ENCODE measurements at regions not wholly inside any gene's neighbourhood (a gene's known extent, or its start where the extent isn't known, plus 50 kb on each side); places are given as distances from the start of the nearest gene placed in this dataset.

DNA sequence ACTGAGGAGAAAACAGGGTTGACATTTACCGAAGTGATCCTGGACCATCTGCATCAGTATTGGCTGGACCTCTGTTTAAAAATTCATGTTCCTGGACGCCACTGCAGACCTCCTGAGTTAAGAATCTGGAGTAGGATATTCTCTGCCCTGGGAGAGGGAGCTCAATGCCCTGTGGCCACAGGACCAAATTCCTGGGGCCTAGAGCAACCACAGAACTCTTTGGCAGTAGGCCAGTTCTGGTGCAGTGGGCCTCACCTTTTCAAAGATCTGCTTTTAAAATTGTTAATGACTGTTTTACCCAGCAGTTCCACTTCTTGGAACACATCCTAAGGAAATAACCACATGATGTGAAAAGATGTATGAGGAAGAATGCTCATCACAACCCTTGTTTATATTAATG, 133.3 kb upstream of the ADPGK start:
- no peak overlapping the region for H3K4me2 ChIP-seq (ENCODE audit: low read length)
- no peaks in the 10 kb centered on the region for H3K79me1 ChIP-seq (ENCODE audit: low read length)
- H2BK120ac ChIP-seq (ENCODE audit: low read depth, low read length) = no peak overlapping the region
- H2BK5ac ChIP-seq (ENCODE audit: low read length) = no peak overlapping the region
- H3K27me3 ChIP-seq (ENCODE audit: insufficient read depth, low read length, poor library complexity) = no peaks in the 10 kb centered on the region
- no peak overlapping the region for H3K27ac ChIP-seq (ENCODE audit: low read depth, low read length)
- H3K4ac ChIP-seq (ENCODE audit: low read depth, low read length) = no peak overlapping the region
- H4K5ac ChIP-seq (ENCODE audit: low read length) = no peak overlapping the region
- no peak overlapping the region for H3K56ac ChIP-seq (ENCODE audit: low read length)
- H3K4me3 ChIP-seq (ENCODE audit: low read length) = no peak overlapping the region
- no peak overlapping the region for H4K8ac ChIP-seq (ENCODE audit: low read depth, low read length)
- no peaks in the 10 kb centered on the region for H3K79me2 ChIP-seq (ENCODE audit: control insufficient read depth, insufficient read depth, low read length)
- H3K18ac ChIP-seq (ENCODE audit: low read length) = no peak overlapping the region
- H3K4me1 ChIP-seq (ENCODE audit: control insufficient read depth, low read depth, low read length) = no peaks in the 10 kb centered on the region
- no CpG with 5 or more reads among the region's 2 CpGs for WGBS (ENCODE audit: extremely low coverage, insufficient coverage, low lambda C conversion rate)
- no peaks in the 10 kb centered on the region for H3K36me3 ChIP-seq (ENCODE audit: control insufficient read depth, insufficient read depth, low read length)
- no peak overlapping the region for H3K23ac ChIP-seq (ENCODE audit: low read length)
- H3K9ac ChIP-seq (ENCODE audit: low read length) = no peak overlapping the region
- H2AK5ac ChIP-seq (ENCODE audit: low read length) = no peak overlapping the region
- H2BK15ac ChIP-seq (replicated peaks; ENCODE audit: low read depth) = no peak overlapping the region
- no peak for DNase-seq

DNA sequence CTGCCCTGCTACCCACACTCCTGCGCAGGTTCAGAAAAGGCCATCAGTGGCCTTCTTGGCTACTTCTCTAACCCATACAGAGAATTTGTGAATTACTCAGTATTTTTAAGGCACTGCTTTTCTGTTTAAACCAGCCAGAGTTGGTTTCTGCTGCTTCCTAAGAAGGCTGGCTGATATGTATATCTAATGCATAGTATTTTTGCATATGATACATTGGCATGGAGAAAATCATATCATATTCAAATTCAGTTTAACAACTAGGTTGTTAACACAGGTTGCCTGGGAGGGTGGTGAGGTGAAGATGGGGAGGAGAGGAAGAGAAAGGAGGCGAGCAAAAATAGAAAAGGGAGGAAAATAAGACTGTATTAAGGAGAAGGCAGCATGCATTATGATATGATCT, 132.8 kb upstream of the ADPGK start:
- no peak overlapping the region for H3K23ac ChIP-seq (ENCODE audit: low read length)
- H4K5ac ChIP-seq (ENCODE audit: low read length) = no peak overlapping the region
- H3K4ac ChIP-seq (ENCODE audit: low read depth, low read length) = no peak overlapping the region
- H2BK15ac ChIP-seq (replicated peaks; ENCODE audit: low read depth) = no peak overlapping the region
- no peaks in the 10 kb centered on the region for H3K36me3 ChIP-seq (ENCODE audit: control insufficient read depth, insufficient read depth, low read length)
- WGBS (ENCODE audit: extremely low coverage, insufficient coverage, low lambda C conversion rate) = no CpG with 5 or more reads among the region's 2 CpGs
- H3K27ac ChIP-seq (ENCODE audit: low read depth, low read length) = no peak overlapping the region
- DNase-seq = no peak
- H3K9ac ChIP-seq (ENCODE audit: low read length) = no peak overlapping the region
- no peak overlapping the region for H4K8ac ChIP-seq (ENCODE audit: low read depth, low read length)
- no peak overlapping the region for H2AK5ac ChIP-seq (ENCODE audit: low read length)
- H3K4me1 ChIP-seq (ENCODE audit: control insufficient read depth, low read depth, low read length) = no peaks in the 10 kb centered on the region
- no peak overlapping the region for H3K56ac ChIP-seq (ENCODE audit: low read length)
- no peak overlapping the region for H3K18ac ChIP-seq (ENCODE audit: low read length)
- H3K4me3 ChIP-seq (ENCODE audit: low read length) = no peak overlapping the region
- no peaks in the 10 kb centered on the region for H3K79me1 ChIP-seq (ENCODE audit: low read length)
- no peaks in the 10 kb centered on the region for H3K27me3 ChIP-seq (ENCODE audit: insufficient read depth, low read length, poor library complexity)
- H2BK5ac ChIP-seq (ENCODE audit: low read length) = no peak overlapping the region
- no peaks in the 10 kb centered on the region for H3K79me2 ChIP-seq (ENCODE audit: control insufficient read depth, insufficient read depth, low read length)
- H3K4me2 ChIP-seq (ENCODE audit: low read length) = no peak overlapping the region
- no peak overlapping the region for H2BK120ac ChIP-seq (ENCODE audit: low read depth, low read length)

DNA sequence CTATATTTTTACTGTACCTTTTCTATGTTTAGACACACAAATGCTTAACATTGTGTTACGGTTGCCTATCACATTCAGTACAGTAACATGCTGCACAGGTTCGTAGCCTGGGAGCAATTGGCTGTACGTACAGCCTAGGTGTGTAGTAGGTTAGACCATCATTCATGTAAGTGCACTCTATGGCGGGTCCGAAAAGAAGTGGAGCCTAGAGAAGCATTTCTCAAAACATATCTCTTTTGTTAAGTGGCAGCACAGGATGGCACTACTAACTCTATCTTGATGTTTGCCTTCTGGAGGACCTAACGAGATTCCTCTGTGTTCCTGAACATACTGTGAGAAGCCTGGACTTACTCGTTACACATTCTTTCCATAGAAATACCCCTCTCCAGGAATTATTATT, 132.3 kb upstream of the ADPGK start:
- H3K9ac ChIP-seq (ENCODE audit: low read length) = no peak overlapping the region
- H4K8ac ChIP-seq (ENCODE audit: low read depth, low read length) = no peak overlapping the region
- H3K56ac ChIP-seq (ENCODE audit: low read length) = no peak overlapping the region
- no peaks in the 10 kb centered on the region for H3K79me2 ChIP-seq (ENCODE audit: control insufficient read depth, insufficient read depth, low read length)
- H3K4me2 ChIP-seq (ENCODE audit: low read length) = no peak overlapping the region
- DNase-seq = no peak
- no peak overlapping the region for H3K4me3 ChIP-seq (ENCODE audit: low read length)
- no peak overlapping the region for H2BK5ac ChIP-seq (ENCODE audit: low read length)
- no peaks in the 10 kb centered on the region for H3K27me3 ChIP-seq (ENCODE audit: insufficient read depth, low read length, poor library complexity)
- H3K27ac ChIP-seq (ENCODE audit: low read depth, low read length) = no peak overlapping the region
- no peak overlapping the region for H4K5ac ChIP-seq (ENCODE audit: low read length)
- H2AK5ac ChIP-seq (ENCODE audit: low read length) = no peak overlapping the region
- no peak overlapping the region for H3K23ac ChIP-seq (ENCODE audit: low read length)
- H3K18ac ChIP-seq (ENCODE audit: low read length) = no peak overlapping the region
- H3K4ac ChIP-seq (ENCODE audit: low read depth, low read length) = no peak overlapping the region
- no peak overlapping the region for H2BK15ac ChIP-seq (replicated peaks; ENCODE audit: low read depth)
- H3K36me3 ChIP-seq (ENCODE audit: control insufficient read depth, insufficient read depth, low read length) = no peaks in the 10 kb centered on the region
- no peaks in the 10 kb centered on the region for H3K4me1 ChIP-seq (ENCODE audit: control insufficient read depth, low read depth, low read length)
- H3K79me1 ChIP-seq (ENCODE audit: low read length) = no peaks in the 10 kb centered on the region
- no peak overlapping the region for H2BK120ac ChIP-seq (ENCODE audit: low read depth, low read length)
- WGBS (ENCODE audit: extremely low coverage, insufficient coverage, low lambda C conversion rate) = no CpG with 5 or more reads among the region's 7 CpGs

DNA sequence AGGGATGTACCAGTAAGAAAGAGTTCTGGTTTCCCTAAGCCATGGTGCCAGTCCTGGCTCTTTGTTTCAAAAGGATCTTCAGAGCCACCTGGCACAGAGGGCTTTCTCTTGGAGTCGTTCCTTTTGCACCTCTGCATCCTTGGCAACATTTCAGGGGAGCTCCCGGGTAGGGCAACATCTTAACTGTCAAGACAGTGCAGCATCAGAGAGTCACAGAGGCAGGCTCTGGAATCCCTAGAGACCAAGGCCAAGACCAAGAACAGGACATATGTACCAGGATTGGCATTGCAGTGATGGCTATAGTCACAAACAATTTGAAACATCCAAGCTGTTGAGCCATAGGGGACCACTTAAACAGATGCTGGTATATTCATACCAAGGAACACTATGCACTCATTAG, 129.4 kb upstream of the ADPGK start:
- H2BK120ac ChIP-seq (ENCODE audit: low read depth, low read length) = no peak overlapping the region
- no peak overlapping the region for H3K4me3 ChIP-seq (ENCODE audit: low read length)
- H4K8ac ChIP-seq (ENCODE audit: low read depth, low read length) = no peak overlapping the region
- H3K79me1 ChIP-seq (ENCODE audit: low read length) = no peaks in the 10 kb centered on the region
- H2AK5ac ChIP-seq (ENCODE audit: low read length) = no peak overlapping the region
- H3K4me1 ChIP-seq (ENCODE audit: control insufficient read depth, low read depth, low read length) = no peaks in the 10 kb centered on the region
- H3K23ac ChIP-seq (ENCODE audit: low read length) = no peak overlapping the region
- no peak overlapping the region for H3K4ac ChIP-seq (ENCODE audit: low read depth, low read length)
- DNase-seq = no peak
- no peak overlapping the region for H3K18ac ChIP-seq (ENCODE audit: low read length)
- H4K5ac ChIP-seq (ENCODE audit: low read length) = no peak overlapping the region
- H3K36me3 ChIP-seq (ENCODE audit: control insufficient read depth, insufficient read depth, low read length) = no peaks in the 10 kb centered on the region
- no peaks in the 10 kb centered on the region for H3K27me3 ChIP-seq (ENCODE audit: insufficient read depth, low read length, poor library complexity)
- no peaks in the 10 kb centered on the region for H3K79me2 ChIP-seq (ENCODE audit: control insufficient read depth, insufficient read depth, low read length)
- no peak overlapping the region for H2BK15ac ChIP-seq (replicated peaks; ENCODE audit: low read depth)
- H3K27ac ChIP-seq (ENCODE audit: low read depth, low read length) = no peak overlapping the region
- no peak overlapping the region for H3K56ac ChIP-seq (ENCODE audit: low read length)
- no CpG with 5 or more reads among the region's 2 CpGs for WGBS (ENCODE audit: extremely low coverage, insufficient coverage, low lambda C conversion rate)
- no peak overlapping the region for H3K4me2 ChIP-seq (ENCODE audit: low read length)
- no peak overlapping the region for H3K9ac ChIP-seq (ENCODE audit: low read length)
- no peak overlapping the region for H2BK5ac ChIP-seq (ENCODE audit: low read length)

DNA sequence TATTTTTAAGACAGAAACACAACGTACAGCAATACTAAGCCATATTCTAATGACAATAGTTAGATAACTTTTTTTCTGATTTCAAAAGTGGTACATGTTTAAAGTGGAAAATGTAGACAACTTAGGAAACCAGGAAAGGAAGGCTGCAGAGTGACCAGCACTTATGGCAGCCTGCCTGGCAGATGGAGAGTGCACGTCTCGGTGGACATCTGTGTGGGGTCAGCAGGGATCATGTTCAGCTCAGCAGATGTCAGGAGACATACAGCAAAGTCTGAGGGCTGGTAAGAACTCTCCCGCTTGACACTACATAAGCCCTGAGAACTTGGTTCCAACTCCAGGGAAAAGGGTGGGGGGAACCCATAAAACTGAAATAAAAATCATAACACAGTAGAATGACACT, 128.6 kb upstream of the ADPGK start:
- Histone ChIP-seq H4K5ac (ENCODE audit: low read length) (no peak overlapping the region), H3K79me1 (ENCODE audit: low read length) (no peaks in the 10 kb centered on the region), H3K27ac (ENCODE audit: low read depth, low read length) (no peak overlapping the region), H3K9ac (ENCODE audit: low read length) (no peak overlapping the region), H3K4me3 (ENCODE audit: low read length) (no peak overlapping the region), H2BK5ac (ENCODE audit: low read length) (no peak overlapping the region), H3K27me3 (ENCODE audit: insufficient read depth, low read length, poor library complexity) (no peaks in the 10 kb centered on the region), H3K4ac (ENCODE audit: low read depth, low read length) (no peak overlapping the region), H3K18ac (ENCODE audit: low read length) (no peak overlapping the region), H3K56ac (ENCODE audit: low read length) (no peak overlapping the region), H2AK5ac (ENCODE audit: low read length) (no peak overlapping the region), H3K36me3 (ENCODE audit: control insufficient read depth, insufficient read depth, low read length) (no peaks in the 10 kb centered on the region), H3K23ac (ENCODE audit: low read length) (no peak overlapping the region), H3K4me2 (ENCODE audit: low read length) (no peak overlapping the region), H2BK120ac (ENCODE audit: low read depth, low read length) (no peak overlapping the region), H2BK15ac (replicated peaks; ENCODE audit: low read depth) (no peak overlapping the region), H4K8ac (ENCODE audit: low read depth, low read length) (no peak overlapping the region), H3K4me1 (ENCODE audit: control insufficient read depth, low read depth, low read length) (no peaks in the 10 kb centered on the region), H3K79me2 (ENCODE audit: control insufficient read depth, insufficient read depth, low read length) (no peaks in the 10 kb centered on the region)
- no CpG with 5 or more reads among the region's 4 CpGs for WGBS (ENCODE audit: extremely low coverage, insufficient coverage, low lambda C conversion rate)
- DNase-seq = no peak

DNA sequence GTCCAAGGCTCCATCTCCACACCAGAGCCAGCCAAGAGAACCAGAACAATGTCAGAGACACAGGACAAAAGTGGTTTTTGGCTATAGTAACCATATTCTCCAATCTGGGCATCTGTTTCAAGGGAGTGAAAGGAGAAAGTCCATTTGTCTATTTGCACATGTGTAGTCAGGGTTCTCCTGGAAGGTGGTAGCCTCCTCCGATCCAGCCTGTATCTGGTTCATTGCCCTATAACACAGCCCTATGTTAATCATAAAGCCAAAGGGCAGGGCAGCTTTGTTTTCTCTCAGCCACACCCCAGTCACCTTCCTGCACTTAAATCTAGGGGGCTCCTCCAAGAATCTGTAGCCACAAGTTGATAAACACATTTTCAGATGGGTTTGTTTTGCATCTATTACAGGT, 128.1 kb upstream of the ADPGK start:
- H4K8ac ChIP-seq (ENCODE audit: low read depth, low read length) = no peak overlapping the region
- no peak overlapping the region for H2AK5ac ChIP-seq (ENCODE audit: low read length)
- H3K36me3 ChIP-seq (ENCODE audit: control insufficient read depth, insufficient read depth, low read length) = no peaks in the 10 kb centered on the region
- no peaks in the 10 kb centered on the region for H3K27me3 ChIP-seq (ENCODE audit: insufficient read depth, low read length, poor library complexity)
- no peaks in the 10 kb centered on the region for H3K79me1 ChIP-seq (ENCODE audit: low read length)
- no peak overlapping the region for H3K4me2 ChIP-seq (ENCODE audit: low read length)
- no peaks in the 10 kb centered on the region for H3K79me2 ChIP-seq (ENCODE audit: control insufficient read depth, insufficient read depth, low read length)
- no peak overlapping the region for H2BK5ac ChIP-seq (ENCODE audit: low read length)
- no peaks in the 10 kb centered on the region for H3K4me1 ChIP-seq (ENCODE audit: control insufficient read depth, low read depth, low read length)
- no peak for DNase-seq
- no peak overlapping the region for H2BK120ac ChIP-seq (ENCODE audit: low read depth, low read length)
- no CpG with 5 or more reads among the region's 1 CpG for WGBS (ENCODE audit: extremely low coverage, insufficient coverage, low lambda C conversion rate)
- no peak overlapping the region for H3K9ac ChIP-seq (ENCODE audit: low read length)
- no peak overlapping the region for H4K5ac ChIP-seq (ENCODE audit: low read length)
- H3K18ac ChIP-seq (ENCODE audit: low read length) = no peak overlapping the region
- H3K27ac ChIP-seq (ENCODE audit: low read depth, low read length) = no peak overlapping the region
- no peak overlapping the region for H3K4ac ChIP-seq (ENCODE audit: low read depth, low read length)
- no peak overlapping the region for H3K4me3 ChIP-seq (ENCODE audit: low read length)
- H3K23ac ChIP-seq (ENCODE audit: low read length) = no peak overlapping the region
- no peak overlapping the region for H3K56ac ChIP-seq (ENCODE audit: low read length)
- H2BK15ac ChIP-seq (replicated peaks; ENCODE audit: low read depth) = no peak overlapping the region
